Left ventricle myocardium superior (tissue), 1 donor: ENCODE measurements at regions not wholly inside any gene's neighbourhood (a gene's known extent, or its start where the extent isn't known, plus 50 kb on each side); places are given as distances from the start of the nearest gene placed in this dataset.

Source experiments
- ATAC-seq: fragments of 200-7000 bp; cut with Tn5 transposase; one replicate; pipeline ENCODE4 v1.9.1; 2020; ENCODE audit warnings: mild to moderate bottlenecking, moderate library complexity
- DNase-seq: peaks from one replicate; pipeline ENCODE4 v3.0.0-alpha.2; 2020
- intact Hi-C: fragments of 100-400 bp; cut with micrococcal nuclease; formaldehyde crosslinking; loops from one replicate; pipeline ENCODE4 v1.11.0; 2022
- donor health status: DM: no; HTN: yes; CAD: no; lungs with severe emphysema.

DNA sequence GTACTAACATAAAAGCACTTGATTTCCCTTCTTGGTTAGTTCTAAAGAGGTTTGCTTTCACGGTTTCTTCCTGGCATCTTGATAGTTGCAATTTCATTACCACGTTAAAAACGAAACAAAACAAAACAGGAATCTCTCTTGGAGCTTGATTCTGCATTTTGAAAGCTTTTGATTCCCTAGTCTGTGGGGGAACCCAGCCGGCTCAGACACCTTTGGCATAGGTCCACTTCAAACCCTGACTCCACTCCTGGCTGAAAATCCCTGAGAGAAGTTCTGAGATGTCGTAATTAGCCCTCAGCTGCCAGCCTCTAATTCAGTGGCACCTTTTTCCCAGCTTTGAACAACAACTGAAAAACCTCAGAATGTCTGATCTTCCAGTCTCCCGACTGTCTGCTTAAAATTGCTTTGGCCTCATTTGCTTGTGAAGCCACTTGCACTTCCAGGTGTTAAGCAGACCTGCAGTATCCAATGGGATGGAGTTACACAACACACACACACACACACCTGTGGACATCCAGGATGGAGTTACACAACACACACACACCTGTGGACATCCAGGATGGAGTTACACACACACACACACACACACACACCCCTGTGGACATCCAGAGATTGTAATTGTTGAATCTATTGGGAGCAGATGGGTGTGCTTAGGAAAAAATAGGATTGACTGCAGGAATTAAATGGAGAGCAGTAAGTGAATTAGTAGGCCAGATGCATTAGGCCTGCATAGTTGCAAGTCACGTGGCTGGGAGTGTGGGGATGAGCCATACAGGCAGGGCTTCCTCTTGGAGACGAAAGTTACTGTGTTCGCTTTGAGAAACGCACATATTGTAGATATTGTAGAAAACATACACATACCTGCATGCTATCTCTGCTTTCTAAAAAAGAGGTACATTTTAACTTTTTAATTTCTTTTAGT is 285.6 kb upstream of the FMN2 start:
- DNase-seq (no peak), ATAC-seq (no peak)
- intact Hi-C loops, result no loop called here

DNA sequence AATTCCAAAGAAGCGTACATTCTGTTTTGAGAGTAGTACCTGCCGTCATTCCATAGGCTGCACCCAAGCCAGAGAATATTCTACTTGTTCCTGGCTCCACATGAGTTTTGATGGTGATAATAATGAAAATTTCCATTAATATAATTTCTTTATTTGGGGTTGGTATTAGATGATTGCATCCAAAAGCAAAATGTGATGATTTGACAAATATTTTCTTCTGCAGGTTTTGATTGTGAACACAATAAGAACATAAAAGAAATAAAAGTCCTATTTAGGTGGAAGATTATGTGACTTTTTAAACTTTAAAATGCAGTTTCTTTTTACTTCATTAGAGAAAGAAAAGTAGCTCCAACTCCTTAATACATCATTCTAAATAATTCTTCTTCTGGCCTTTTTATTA is 284.8 kb upstream of the FMN2 start:
- no peak for ATAC-seq
- intact Hi-C loops, result no loop called here
- DNase-seq, result no peak

DNA sequence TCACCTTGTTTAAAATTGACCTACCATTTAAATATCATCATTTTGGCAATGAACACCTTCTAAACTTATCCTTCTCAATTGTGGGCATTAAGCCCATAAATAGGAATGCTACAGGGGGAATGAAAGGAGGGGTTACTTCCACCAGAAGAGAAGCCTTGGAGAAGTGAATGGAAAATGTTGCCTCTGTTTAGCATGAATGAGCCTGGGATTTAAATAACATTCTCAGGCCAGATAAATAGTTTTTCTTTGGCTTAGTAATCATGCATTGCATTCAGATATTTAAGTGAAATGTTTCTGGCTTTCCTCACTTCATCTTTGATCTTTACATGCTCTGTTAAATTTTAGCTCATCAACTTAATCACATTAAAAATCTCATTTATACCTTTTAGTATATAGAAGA is 284.3 kb upstream of the FMN2 start:
- intact Hi-C loops, result no loop called here
- no peak for DNase-seq
- no peak for ATAC-seq

DNA sequence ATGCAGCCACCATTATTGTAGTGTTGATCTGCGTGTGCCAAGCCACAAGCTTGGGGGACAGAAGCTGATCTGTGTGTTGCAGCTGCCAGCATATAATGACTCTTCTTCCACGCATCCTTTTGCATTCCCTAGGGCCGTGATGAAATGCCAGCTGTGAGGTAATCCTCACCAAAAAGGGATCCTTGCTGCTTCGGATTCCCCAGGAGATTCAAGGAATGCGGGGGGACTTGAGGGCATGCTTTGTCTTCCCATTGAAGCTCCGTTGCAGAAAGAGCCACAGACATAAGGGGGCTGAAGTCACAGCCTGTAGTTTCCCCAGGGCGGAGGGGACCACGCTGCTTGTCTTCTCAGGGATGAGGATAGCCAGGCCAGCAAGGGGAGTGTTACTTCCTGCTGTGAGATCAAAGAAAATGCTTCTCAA is 281.6 kb upstream of the FMN2 start:
- intact Hi-C loops, result no loop called here
- DNase-seq, result no peak
- no peak for ATAC-seq

DNA sequence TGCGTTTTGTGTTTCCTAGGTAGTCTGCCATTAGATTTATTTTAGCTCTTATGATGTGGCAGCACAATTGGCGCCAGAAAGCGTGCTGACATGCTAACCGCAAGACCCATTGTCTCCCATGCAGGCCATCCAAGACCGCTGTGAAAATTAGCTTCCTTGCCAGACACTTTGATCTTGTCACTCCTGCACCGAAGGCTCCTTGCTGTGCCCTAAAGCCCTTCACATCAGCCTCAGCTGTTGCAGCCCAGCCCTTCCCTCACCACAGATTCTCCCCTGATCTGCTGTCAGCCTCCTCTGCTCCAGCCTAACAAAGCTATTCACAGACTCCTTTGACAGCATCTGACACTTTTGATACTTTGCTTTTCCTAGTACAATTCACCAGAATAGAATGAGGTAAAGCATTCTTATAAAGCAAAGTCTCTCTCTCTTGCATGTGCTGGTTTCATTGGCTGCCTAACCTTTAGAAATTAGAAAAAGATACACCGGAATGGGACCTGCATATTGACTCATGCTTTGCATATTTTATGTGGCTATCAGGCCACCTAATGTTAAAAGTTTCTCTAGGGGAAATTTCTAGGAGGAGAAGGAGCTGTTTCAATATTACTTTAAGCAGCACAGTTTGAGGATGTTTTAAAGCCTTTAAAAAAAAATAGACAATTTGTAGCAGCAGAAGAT is 280.3 kb upstream of the FMN2 start:
- ATAC-seq, result no peak
- intact Hi-C loops, result no loop called here
- no peak for DNase-seq

DNA sequence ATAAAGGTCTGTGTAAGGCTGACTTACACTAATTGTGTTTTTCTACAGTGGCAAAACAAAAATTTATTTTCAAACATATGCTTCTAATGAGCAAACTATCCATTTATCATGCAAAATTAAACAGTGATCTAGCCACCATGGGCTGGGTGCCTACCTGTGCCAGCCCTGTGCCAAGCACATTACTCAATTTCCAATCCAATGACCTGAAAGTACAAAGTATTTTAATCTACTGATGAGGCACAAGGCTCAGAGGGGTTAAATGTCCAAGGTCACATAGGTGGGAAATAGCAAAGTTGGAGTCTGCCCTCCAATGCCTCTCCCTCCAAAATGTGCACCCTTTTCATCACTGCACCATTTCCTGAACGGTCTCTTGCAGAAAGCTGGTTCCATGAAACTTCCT is 279.1 kb upstream of the FMN2 start:
- no peak for ATAC-seq
- intact Hi-C loops, result no loop called here
- DNase-seq, result no peak

DNA sequence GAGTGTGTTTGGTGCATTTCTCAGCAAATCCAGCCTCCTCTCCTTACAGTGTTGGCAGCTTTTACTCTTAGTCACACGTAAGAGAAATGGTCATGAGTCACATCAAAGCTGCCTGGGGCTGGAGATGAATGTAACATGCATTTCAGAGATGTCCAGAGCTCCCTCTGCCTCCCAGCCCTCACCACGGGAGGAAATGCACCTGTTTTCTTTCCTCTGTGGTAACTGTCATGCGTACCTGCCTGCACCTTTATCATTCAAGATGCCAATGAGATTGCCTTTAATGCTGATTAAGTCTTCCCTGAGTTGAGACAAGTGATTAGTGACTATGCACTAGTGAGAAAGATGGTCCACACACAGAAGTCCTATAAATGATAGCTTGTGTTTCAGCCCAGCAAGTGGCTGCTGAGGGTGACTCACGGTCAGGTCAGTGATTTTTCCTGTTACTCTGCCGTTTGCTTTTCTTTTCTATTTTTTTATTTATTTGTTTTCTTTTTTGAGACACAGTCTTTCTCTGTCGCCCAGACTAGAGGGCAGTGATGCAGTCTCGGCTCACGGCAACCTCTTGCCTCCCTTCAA is 277.3 kb upstream of the FMN2 start:
- intact Hi-C loops, result no loop called here
- no peak for ATAC-seq
- no peak for DNase-seq

DNA sequence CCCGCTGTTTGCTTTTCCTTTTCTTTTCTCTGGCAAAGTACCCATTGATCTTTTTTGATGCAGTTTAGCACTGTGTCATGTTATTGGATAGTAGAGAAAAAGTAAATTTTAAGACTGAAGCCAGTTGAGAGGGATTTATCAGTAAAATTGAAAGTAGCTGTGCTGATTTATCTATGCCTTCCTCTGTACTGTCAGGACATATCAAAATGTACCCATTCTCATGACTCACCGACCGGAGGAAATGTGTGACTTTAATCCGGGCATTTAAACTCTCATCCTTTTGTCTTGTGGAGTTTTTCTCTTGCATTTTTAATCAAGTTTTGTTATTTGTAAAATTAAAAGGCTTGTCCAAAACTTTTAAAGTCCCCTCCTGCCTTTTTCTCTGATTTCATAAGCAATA is 276.6 kb upstream of the FMN2 start:
- intact Hi-C loops, result no loop called here
- ATAC-seq (no peak), DNase-seq (no peak)

DNA sequence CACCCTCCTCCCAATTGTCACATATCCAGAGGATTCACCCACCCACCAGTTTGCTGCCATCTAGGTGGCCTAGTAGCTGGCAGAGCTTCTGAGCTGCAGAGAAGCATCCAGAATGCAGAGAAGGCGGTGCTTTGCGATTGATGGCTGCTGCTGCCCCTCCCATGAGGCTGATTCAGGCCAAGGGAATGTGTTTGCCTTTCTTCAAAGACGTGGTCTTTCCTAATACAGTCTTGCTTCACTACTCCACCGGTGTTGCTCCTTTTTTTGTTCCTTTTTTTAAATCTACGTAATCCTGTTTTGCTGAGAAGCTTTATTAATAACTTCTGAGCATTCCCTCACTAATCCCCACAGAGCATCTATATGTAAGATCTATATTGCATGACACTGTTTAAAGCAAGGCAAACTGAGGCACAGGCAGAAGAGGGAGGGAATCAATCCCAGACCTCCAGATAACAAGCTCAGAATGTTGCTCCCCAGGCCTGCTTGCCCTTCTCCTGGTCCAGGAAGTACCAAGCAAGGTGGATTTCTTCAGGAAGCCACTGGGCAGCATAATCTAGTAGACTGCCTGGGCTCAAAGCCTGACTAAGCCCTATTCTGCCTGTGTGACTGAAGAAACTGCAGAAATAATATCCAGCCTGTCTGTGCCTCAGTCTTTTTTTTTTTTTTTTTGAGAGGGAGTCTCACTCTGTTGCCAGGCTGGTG is 275.5 kb upstream of the FMN2 start:
- DNase-seq (no peak), ATAC-seq (no peak)
- intact Hi-C loops, result no loop called here

DNA sequence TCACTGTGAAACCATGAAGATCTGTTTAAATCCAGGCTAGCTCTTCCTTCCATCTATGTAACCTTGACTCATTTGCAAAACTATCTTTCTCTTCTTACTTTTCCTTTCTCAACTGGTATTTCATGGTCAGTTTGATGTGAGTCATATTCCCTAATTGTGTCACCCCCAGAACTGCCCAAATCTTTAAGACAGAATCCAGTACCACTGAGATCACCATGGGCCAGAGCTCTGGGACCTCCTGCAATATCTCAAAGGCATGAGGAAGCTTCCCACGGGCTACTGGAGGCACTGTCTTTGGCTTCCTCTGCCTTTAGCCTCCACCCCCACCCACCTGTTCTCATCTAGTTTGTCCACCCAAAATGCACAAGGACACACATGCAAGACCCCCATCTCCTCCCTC is 274.4 kb upstream of the FMN2 start:
- ATAC-seq, result no peak
- intact Hi-C loops, result no loop called here
- DNase-seq, result no peak

DNA sequence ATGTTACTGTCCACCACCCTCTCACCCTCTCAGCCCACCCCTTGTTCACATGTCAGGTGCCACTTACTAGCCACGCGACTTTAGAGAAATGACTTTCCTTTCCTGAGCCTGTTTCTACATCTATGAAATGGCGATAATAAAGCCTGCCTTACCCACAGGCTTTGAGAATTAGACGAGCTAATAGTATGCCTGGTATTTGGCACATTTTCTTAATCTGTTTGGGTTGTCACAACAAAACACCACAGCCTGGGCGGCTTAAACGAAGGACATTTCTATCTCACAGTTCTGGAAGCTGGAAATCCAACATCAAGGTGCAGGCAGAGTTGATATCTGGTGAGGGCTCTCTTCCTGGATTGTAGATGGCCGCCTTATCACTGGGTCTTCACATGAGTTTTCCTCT is 273.9 kb upstream of the FMN2 start:
- ATAC-seq, result no peak
- intact Hi-C loops, result no loop called here
- no peak for DNase-seq

DNA sequence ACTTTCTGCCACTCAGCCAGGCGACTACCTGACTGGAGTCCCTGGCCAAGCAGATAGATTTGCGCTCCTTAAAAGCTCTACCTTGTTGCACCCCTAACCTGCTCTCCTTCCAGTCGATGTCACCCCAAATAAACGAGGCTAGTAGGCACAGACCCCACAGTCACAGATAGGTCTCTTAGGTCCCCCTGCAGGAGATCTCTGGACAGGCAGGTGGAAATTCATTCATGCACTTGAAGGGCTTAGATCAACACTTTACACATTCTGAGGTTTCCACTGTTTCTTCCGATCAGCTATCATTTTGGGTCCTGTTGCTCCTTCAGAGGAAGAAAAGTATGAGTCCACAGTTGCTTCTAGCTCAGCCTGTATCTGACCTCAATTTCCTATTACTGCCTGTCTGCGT is 272.6 kb upstream of the FMN2 start:
- ATAC-seq, result no peak
- no peak for DNase-seq
- intact Hi-C loops, result no loop called here

DNA sequence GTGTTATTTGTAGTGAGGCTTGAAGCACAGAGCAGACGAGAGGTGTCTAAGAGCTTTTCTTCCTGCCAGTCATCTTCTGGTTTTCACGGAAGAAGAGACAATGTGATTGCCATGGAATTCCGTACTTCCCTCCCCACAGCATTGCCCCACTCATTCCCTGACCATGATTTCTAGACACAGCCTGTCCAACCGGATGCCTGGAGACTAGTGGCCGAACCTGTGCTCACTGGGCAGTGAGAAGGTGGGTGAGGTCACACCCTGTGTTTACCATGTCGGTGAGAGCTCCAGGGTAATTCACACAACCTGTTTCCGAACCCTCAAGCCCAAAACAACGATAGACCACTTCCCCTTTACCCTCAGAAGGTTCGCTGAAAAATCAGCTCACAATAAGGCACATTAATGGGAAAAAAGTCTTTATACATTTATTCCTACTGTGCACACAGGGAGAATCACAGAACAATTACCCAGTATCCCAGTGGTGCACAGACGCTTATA is 271.9 kb upstream of the FMN2 start:
- intact Hi-C loops, result no loop called here
- DNase-seq (no peak), ATAC-seq (no peak)

DNA sequence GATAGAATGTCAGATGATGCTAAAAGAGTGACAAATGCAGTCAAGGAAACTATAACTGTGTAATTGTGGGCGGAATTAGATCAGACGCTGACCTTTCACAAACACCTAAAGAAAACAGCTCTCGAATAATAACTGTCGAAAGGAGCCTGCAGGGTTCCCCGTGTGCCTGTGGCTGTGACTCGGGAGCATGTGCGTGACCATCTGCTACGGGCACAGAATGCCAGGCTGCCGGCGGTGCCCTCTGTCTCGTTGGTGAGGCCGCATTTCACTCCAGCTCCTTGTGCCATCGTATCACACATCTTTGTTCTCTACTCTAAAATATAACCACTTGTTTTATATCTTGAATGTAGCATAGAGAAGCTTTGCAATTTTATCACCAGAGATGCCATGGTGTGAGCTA is 267.8 kb upstream of the FMN2 start:
- intact Hi-C loops, result no loop called here
- no peak for ATAC-seq
- DNase-seq, result no peak

DNA sequence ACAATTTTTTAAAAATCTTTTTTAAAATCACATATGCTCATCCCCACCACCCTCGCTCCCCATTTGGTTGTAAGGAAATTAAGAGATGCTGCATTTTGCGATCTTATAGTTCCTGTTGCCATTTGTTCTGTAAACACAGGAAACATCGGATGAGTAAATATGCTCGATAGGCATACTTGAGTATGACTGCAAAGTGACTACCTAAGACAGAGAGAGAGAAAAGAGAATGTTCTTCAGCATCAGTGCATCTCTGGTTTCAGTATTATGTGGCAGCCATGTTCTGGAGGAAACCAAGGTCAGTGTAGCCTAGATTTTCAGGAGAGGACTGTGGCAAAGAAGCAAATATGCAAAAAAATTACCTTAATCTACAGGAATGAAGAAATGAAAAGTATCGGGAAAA is 265.5 kb upstream of the FMN2 start:
- ATAC-seq (no peak), DNase-seq (no peak)
- intact Hi-C loops, result no loop called here

DNA sequence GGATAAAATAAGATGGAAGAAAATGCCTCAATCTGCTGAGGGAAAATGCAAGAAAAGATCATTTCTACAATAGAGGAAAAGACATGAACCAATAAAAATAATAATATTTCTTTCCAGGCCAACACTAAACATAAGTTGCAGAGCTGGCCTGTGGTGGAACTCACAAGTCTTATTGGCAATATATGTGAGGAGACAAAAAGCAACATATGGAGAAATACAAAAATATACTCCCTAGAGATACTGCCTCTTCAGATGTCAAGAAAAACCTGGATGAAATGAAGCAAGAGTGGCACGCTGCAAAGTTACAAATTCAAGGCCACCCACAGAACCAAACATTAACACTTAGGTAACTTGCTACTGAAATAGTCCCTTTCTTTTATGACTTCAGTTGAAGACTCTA is 264.9 kb upstream of the FMN2 start:
- intact Hi-C loops, result no loop called here
- DNase-seq, result no peak
- ATAC-seq, result no peak

DNA sequence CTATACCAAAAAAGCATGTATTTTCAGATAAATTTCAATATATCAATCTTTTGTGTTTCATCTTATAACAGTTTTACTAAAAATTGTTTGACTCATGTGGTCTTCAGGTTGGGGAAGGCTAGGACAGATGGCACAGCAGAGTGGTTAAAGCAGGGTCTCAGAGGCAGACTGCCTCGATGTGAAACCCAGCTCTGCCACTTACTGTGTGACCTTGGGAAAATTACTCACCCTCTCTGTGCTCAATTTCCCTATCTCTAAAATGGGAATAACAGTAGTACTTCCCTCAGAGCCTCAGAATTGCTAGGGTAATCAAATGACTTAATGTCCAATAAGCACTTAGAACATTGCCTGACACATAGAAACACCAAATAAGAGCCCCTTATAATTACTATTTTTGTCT is 262.1 kb upstream of the FMN2 start:
- ATAC-seq (no peak), DNase-seq (no peak)
- intact Hi-C loops, result no loop called here

DNA sequence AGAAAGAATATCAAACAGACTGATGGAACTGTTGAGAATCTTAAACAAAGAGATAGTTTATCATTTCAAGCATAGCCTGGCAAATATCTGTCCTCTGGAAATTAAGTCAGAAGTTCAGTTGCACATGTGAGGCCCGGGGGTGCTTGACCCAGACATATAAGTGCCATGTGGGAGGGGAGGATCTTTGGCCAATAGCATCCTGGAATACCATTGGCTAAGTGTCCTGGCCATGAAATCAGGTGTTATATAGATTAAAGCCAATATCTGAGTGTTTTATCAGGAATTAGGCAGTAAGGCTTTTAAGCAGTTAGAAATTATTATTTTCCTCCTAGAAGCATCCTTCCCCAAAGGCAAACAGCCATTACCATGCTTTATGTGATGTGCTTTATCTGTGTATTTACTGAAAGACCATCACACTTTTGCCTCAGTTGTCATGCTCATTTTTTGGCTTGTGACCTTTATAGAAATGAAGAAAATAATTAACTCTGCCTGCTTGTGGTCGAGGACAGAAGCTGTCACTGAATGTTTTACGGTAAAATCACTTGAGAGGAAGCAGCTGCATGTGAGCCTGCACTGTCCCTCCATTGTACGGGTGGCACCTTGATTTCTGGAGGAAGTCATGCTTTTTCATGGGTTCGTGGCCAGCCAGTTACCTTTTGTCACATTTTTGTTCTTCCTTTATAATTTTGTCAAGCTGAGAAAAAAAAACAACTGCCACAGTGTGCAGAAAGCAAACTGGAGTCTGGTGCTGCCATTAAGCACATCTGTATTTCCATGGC is 259.9 kb upstream of the FMN2 start:
- intact Hi-C loops, result no loop called here
- ATAC-seq (no peak), DNase-seq (no peak)

DNA sequence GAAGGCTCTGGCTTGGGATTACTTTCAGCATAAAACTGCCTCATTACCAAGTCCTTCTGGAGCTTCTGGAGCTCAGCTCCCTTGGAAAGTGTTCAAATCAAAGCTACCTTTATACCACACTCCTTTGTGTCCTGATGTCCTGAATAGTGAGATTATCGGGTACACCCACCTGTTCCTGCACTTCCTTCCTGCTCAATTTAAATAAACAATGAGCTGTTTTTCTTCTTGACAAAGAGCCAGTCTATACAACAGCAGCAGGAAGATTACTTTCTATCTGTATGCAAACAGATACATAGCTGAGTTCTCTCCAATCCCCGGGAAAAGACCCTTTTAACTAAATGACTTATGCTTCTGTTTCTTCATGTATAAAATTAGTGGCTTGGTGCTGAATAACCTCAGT is 258.0 kb upstream of the FMN2 start:
- DNase-seq (no peak), ATAC-seq (no peak)
- intact Hi-C loops, result no loop called here
